ENCODE measurements at regions not wholly inside any gene's neighbourhood (a gene's known extent, or its start where the extent isn't known, plus 50 kb on each side); places are given as distances from the start of the nearest gene placed in this dataset.

GRCh38 chr2:198795419-198795818 is 662.3 kb downstream of the SATB2 start:
- DNase-seq (no peak), ATAC-seq (no peak)

DNA sequence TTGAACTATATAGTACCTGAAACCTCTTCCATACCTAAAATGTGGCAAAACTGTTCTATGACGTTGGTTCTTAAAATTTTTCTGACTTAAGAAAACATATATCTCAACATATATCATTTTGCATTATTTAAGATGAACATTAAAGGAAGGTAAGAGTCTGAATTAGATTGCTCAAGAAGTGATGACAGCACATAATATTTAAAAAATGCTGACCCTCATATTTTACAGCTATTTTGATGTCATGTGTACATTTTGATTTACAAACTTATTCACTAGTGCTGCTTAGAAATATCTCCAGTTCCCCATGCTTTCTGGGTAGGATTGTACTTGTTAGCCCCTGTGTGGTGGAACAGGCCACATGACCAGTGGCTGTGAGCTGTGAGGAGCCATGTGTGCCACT is 666.1 kb downstream of the SATB2 start:
- no peak for DNase-seq
- no peak for ATAC-seq

- ATAC-seq: no peak
- no peak for DNase-seq
Measured at GRCh38 chr2:198788676-198789075, 669.1 kb downstream of the SATB2 start.

- DNase-seq (no peak), ATAC-seq (no peak)
Measured at GRCh38 chr2:198782734-198783133, 675.0 kb downstream of the SATB2 start.

GRCh38 chr2:198776616-198777406 is 680.9 kb downstream of the SATB2 start:
- no peak for ATAC-seq
- DNase-seq: no peak

DNA sequence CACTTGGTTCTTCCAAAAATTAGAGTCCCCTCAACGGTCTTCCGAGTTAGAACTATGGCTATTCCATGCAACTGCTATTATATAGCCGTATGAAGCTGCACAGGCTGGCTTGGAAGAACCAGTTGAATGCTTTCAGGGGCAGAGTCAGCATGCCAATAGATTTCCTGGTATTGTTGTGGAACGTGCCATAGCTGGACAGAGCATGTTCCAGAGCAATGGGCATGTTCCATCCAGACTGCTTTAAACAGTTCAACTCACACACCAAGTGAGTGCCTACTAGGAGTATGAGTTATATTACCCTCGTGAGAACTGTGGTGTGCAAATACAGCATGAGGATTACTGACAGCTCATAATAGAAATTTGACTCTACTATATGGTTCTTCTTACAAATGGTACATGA is 682.0 kb downstream of the SATB2 start:
- DNase-seq: no peak
- ATAC-seq: no peak

GRCh38 chr2:198774576-198774975 is 683.2 kb downstream of the SATB2 start:
- ATAC-seq: no peak
- no peak for DNase-seq

- ATAC-seq (no peak), DNase-seq (no peak)
Measured at GRCh38 chr2:198767694-198768093, 690.0 kb downstream of the SATB2 start.

GRCh38 chr2:198763793-198764192 is 693.9 kb downstream of the SATB2 start:
- DNase-seq (no peak), ATAC-seq (no peak)

- ATAC-seq: no peak
- no peak for DNase-seq
Measured at GRCh38 chr2:198762441-198762840, 695.3 kb downstream of the SATB2 start.

DNA sequence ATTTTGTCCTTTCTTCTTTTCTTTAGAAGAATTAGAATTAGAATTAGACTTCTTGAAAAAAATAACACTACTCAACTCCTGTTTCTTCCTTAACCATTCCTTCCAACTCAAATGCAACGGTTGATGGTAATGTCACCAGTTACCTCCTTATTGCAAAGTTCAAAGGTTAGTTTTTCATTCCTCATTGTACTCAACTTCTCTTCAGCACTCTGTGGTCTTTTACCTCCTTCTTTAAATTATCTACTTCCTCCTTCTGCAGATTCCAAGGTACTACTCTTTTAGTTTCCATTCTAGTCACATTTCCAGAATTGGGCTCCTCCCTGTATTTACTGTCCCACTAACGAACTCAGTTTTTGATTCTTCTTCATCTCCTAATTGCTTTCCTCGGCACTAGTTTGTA is 700.7 kb downstream of the SATB2 start:
- ATAC-seq (no peak), DNase-seq (no peak)

GRCh38 chr2:198756166-198756565 is 701.6 kb downstream of the SATB2 start:
- no peak for DNase-seq

GRCh38 chr2:198753101-198753500 is 704.6 kb downstream of the SATB2 start:
- no peak for ATAC-seq
- no peak for DNase-seq

More at GRCh38 chr2:198756166-198756565, 701.6 kb downstream of the SATB2 start:
- no peak for ATAC-seq

DNA sequence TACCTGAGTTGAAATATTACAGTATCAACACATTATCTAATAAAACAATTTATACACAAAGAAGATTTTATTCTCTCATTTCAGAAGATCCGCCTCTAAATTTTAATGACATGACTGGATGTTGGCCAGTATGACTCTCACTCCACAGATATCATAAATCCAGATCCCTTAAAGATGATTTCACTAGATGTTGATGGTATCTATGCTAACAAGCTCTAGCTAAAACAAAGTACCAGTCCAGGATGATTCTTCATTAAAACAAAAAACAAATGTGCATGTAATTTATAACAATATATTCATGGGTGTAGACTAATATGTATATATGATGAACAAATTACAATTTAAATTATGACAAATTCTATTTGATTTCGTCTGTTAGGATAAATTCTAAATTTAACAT is 708.4 kb downstream of the SATB2 start:
- DNase-seq (no peak), ATAC-seq (no peak)

DNA sequence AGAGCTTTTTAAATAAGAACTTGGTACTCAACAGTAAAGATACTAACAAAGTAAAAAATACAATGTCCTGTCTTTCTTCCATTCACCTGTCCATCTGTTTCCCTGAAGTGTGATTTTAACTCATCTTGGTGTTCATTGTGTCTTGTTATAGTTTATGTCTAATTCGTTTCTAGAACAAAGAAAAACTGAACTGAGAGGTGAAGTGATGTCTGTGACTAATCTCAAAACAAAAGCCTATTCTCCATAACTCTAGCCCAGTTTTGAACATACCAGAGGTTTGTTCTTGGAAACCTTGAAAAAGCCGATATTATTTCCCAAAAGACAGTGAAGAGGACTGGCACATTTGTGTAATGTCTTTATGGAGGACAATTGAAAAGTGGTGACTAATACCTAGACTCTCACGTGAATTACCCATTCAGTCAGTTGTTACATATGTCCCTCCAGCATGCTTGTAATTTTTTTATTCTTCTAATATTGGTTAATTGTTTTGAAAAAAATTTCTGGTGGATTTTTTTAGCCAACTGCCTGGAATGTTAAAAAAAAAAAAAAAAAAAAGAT is 725.8 kb downstream of the SATB2 start:
- DNase-seq (no peak), ATAC-seq (no peak)

DNA sequence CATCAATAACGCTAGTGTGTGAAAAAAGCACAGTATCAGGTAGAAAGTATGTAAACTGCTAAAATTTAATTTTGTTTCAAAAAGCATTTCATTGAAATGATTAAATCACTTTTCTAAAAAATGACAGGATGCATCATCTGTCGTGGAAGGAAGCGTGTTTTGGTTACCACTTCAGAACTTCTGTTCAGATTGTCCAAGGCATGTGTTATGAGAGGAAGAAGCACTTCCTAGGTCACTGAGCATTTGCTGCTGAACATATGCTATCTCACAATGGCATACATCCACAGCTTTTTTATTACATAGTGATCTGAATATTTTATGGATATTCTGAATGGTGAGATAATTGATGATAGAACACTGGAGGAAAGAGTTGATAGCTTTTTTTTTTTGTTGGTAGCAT is 737.5 kb downstream of the SATB2 start:
- DNase-seq (no peak), ATAC-seq (no peak)

DNA sequence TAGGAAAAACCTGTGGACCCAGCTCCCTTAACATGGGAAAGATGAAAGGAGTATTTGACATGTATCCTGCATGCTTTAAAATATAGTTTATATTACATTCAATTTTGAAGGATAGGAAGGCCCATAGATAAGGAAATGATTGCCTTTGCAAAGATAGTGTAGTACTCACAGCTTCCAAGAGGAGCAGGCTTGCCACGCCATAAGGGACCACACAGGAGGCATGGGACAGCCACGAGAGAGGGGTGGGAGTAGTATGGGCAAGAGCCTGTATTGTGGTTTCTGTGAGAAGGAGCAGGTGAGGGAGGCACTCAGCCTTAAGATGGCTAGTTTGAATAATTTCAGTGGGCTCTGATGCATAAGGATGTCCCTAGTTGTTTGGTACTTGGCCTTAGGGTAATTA is 740.3 kb downstream of the SATB2 start:
- ATAC-seq (no peak), DNase-seq (no peak)

DNA sequence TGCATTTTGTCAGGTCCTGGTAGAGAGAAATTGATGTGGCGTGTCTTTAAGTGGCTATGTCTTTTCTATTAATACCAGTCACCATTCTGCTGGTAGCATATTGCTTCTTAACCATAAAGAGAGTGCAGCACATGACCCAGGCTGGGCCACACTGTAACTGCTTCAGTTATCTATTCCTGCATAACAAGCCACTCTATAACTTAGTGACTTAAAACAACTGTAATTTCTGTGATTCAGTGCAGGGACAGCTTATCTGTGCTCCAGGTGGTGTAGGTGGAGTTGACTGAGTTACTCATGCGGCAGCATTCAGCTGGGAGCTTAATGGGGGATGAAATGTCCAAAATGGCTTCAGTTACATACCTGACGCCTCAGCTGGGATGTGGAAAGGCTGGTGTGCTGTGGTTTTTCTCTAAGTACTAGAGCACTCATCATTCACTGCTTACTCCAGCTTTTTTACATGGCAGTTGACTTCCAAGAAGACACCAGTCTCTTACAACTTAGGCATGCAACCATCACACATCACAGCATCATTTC is 742.4 kb downstream of the SATB2 start:
- DNase-seq: no peak

DNA sequence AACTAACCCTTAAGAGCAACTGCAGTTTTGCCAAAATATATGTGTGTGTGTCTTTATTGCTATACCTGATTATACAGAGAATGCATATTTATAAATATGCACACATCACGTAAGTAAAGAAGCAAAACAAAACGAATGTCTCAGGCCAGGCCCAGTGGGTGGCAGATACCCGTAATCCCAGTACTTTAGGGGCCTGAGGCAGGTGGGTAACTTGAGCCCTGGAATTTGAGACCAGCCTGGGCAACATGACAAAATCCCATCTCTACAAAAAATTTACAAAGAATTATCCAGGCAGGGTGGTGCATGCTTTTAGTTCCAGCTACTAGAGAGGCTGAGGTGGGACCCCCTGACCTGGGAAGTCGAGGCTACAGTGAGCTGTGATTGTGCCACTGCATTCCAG is 745.3 kb downstream of the SATB2 start:
- ATAC-seq (no peak), DNase-seq (no peak)

More for the DNA sequence above, 742.4 kb downstream of the SATB2 start:
- ATAC-seq: no peak

- ATAC-seq (no peak), DNase-seq (no peak)
Measured at GRCh38 chr2:198711484-198711883, 746.3 kb downstream of the SATB2 start.

DNA sequence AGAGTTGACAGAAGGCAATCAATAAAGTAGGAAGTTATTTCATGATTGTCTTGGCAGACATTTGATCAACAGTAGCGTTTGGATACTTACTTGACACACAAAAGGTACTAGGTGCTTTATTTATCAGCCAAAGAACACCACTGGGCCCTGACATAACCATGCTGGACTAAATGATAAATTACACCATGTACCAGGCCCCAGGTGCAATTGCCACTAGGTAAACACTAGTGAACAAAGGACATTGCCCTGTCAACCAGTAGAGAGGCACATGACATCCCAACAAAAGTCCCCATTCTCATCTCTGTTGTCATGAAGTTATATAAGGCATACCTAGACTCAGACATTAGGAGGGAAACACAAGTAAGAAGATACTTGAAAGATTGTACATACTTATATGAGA is 747.2 kb downstream of the SATB2 start:
- DNase-seq: no peak
- ATAC-seq: no peak

GRCh38 chr2:198706476-198707082 is 751.2 kb downstream of the SATB2 start:
- no peak for DNase-seq
- ATAC-seq: no peak

DNA sequence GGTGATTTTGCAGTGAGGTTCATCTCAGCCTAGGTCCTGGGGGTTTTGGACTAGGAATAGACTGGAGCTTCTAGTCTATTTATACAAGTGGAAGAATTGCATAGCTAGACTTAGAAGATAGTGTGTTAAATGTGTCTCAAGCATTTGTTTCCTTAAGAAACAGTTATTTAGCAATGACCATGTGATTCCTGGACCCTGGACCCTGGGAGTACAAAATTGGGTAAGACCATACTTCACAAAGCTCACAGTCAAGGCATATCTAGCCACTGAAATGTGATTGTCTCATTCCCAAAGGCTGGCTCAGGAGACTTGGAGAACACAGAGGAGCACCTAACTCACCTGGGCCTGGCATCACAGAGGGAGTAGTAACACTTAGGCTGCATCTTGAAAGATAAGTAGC is 754.5 kb downstream of the SATB2 start:
- no peak for ATAC-seq
- DNase-seq: no peak

Measured in stimulated activated naive CD8-positive, alpha-beta T cell treated with anti-CD3 and anti-CD28 coated beads, Interleukin-15, Interleukin-2, amounts not matched to agents 100 U/mL and 50 U/mL, for 24 hours (primary cell).